Mesothelial cell of epicardium (in vitro differentiated cells): ENCODE measurements at regions not wholly inside any gene's neighbourhood (a gene's known extent, or its start where the extent isn't known, plus 50 kb on each side); places are given as distances from the start of the nearest gene placed in this dataset.

ENCODE experiments used
- DNase-seq, 2 experiments: peaks; one replicate each; pipeline ENCODE4 v3.0.0; 2021; ENCODE audit warnings: low spot score in 2 of 2; ENCODE audit not compliant: unreplicated experiment in 2 of 2
- H3K27ac Mint-ChIP-seq: 2 replicates; pipeline ENCODE4 v1.8.0; 2021; ENCODE audit warnings: mixed read lengths
- H3K27me3 Mint-ChIP-seq: 2 replicates; pipeline ENCODE4 v1.8.0; 2021; ENCODE audit warnings: low read depth, mixed read lengths
- H3K36me3 Mint-ChIP-seq: 2 replicates; pipeline ENCODE4 v1.8.0; 2021; ENCODE audit warnings: mixed read lengths
- H3K4me1 Mint-ChIP-seq: 2 replicates; pipeline ENCODE4 v1.8.0; 2021; ENCODE audit warnings: mixed read lengths
- H3K4me3 Mint-ChIP-seq: 2 replicates; pipeline ENCODE4 v1.8.0; 2021; ENCODE audit warnings: mild to moderate bottlenecking, moderate library complexity, mixed read lengths
- H3K9me3 Mint-ChIP-seq: 2 replicates; pipeline ENCODE4 v1.8.0; 2021; ENCODE audit warnings: mixed read lengths
- TF ChIP-seq, protein P1 (sequence below): fragments of 200-600 bp; sonication (generic); IDR thresholded peaks from one replicate; pipeline ENCODE4 v1.5.0; 2021; ENCODE audit warnings: antibody characterized with exemption; ENCODE audit not compliant: unreplicated experiment

DNA sequence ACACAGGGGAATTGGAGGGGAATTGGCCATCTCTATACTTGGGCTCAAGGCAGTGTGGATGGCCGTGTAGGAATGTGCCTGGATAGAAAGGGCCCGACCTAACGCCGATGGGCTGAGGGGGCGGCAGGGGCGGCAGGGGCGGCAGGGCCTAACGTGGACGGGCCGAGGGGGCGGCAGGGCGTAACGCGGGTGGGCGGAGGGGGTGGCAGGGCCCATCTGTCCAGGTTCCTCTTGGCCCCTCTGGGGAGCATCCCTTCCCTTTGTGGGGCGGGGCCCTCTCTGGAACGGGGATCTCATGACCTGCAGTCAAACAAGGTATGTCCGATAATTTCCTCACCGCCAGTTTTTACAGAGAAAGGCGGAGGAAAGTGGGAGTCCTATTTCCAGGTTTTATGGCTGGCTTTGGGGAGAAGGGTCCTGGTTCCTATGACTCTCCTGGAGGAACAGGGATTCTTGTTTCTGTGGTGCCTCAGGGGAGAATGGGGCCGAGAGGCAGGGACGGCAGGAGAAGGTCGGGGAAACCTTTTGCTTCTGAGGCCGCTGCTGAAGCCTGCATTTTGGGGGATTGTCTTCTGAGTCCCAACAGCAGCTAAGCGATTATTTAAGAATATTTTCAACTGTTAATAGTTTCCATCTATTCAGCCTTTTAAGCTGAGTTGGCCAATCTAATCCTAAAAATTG lies 100.8 kb upstream of the FRMD1 start:
- H3K27me3 Mint-ChIP-seq, result peaks cover 2% of the 10 kb centered on the region
- peaks cover 8% of the 10 kb centered on the region for H3K4me1 Mint-ChIP-seq
- H3K36me3 Mint-ChIP-seq, result no peaks in the 10 kb centered on the region
- H3K4me3 Mint-ChIP-seq, result no peak overlapping the region
- DNase-seq, result peak in 1 of 2 experiments; percentile 22
- no peaks in the 10 kb centered on the region for H3K9me3 Mint-ChIP-seq
- TF ChIP-seq, protein P1, sequence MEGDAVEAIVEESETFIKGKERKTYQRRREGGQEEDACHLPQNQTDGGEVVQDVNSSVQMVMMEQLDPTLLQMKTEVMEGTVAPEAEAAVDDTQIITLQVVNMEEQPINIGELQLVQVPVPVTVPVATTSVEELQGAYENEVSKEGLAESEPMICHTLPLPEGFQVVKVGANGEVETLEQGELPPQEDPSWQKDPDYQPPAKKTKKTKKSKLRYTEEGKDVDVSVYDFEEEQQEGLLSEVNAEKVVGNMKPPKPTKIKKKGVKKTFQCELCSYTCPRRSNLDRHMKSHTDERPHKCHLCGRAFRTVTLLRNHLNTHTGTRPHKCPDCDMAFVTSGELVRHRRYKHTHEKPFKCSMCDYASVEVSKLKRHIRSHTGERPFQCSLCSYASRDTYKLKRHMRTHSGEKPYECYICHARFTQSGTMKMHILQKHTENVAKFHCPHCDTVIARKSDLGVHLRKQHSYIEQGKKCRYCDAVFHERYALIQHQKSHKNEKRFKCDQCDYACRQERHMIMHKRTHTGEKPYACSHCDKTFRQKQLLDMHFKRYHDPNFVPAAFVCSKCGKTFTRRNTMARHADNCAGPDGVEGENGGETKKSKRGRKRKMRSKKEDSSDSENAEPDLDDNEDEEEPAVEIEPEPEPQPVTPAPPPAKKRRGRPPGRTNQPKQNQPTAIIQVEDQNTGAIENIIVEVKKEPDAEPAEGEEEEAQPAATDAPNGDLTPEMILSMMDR, result no peak
- H3K27ac Mint-ChIP-seq, result no peak overlapping the region

GRCh38 chr6:168179133-168179532 lies 100.1 kb upstream of the FRMD1 start:
- TF ChIP-seq, protein P1, result no peak
- Mint-ChIP-seq H3K36me3 (no peaks in the 10 kb centered on the region), H3K9me3 (no peaks in the 10 kb centered on the region), H3K27me3 (peaks cover 2% of the 10 kb centered on the region), H3K4me3 (no peak overlapping the region), H3K4me1 (peaks cover 14% of the 10 kb centered on the region), H3K27ac (no peak overlapping the region)
- peak in 1 of 2 experiments; percentile 31 for DNase-seq

- Mint-ChIP-seq H3K9me3 (no peaks in the 10 kb centered on the region), H3K36me3 (no peaks in the 10 kb centered on the region), H3K27ac (no peak overlapping the region), H3K27me3 (no peaks in the 10 kb centered on the region), H3K4me3 (no peak overlapping the region), H3K4me1 (peaks cover 26% of the 10 kb centered on the region)
- TF ChIP-seq, protein P1, result no peak
- DNase-seq, result no peak
Observed at GRCh38 chr6:168177103-168177891, 98.3 kb upstream of the FRMD1 start.

DNA sequence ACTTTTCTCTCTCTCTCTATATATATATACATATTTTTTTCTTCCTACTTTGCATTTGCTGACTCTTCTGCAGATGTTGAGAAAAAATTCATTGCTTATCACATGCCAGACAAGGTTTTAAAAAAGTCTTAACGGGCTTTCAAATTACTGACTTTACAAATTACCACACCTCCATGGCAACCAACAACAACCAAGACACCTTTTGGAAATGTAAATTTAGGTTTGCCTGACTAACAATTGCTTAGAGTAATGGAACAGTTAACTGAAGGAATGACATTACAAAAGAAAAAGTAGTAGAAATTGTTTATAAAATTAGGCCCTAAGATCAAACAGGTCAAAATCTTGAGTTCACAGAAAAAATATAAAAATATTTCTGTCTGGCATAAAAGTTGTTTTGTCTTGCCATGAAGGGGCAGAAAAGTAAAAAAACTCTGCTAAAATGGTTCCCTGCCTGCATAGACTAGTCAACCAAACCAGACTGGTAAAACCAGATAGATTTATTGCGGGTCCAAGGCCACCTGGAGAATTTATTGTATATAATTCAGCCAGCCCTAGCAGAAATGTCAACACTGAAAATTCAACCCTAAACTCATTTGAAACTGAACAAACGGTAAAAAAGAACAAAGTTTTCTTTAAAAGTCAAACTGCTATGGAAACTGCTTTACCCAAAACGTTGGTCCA lies 92.8 kb upstream of the FRMD1 start:
- Mint-ChIP-seq H3K4me1 (peaks cover 28% of the 10 kb centered on the region), H3K9me3 (no peaks in the 10 kb centered on the region), H3K4me3 (no peak overlapping the region), H3K27me3 (no peaks in the 10 kb centered on the region), H3K27ac (peak overlapping the region; percentile 64), H3K36me3 (no peaks in the 10 kb centered on the region)
- TF ChIP-seq, protein P1, result no peak
- no peak for DNase-seq

GRCh38 chr6:168170841-168171601 lies 92.0 kb upstream of the FRMD1 start:
- TF ChIP-seq, protein P1, result no peak
- H3K27me3 Mint-ChIP-seq, result no peaks in the 10 kb centered on the region
- no peak overlapping the region for H3K4me3 Mint-ChIP-seq
- H3K4me1 Mint-ChIP-seq, result peaks cover 28% of the 10 kb centered on the region
- H3K9me3 Mint-ChIP-seq, result no peaks in the 10 kb centered on the region
- DNase-seq, result no peak
- no peaks in the 10 kb centered on the region for H3K36me3 Mint-ChIP-seq
- H3K27ac Mint-ChIP-seq, result peak overlapping the region; percentile 64
